ACHN (cell line): ENCODE measurements at regions not wholly inside any gene's neighbourhood (a gene's known extent, or its start where the extent isn't known, plus 50 kb on each side); places are given as distances from the start of the nearest gene placed in this dataset.

Experiments used
- DNase-seq: peaks from one replicate; pipeline ENCODE4 v3.0.0-alpha.2; 2015
- in situ Hi-C: cut with HindIII; loops from 2 replicates; pipeline ENCODE4 v1.10.0; 2017; ENCODE audit warnings: low sequenced_read_pairs, low pct_ligation_motif_present, low pct_unique_long_range_greater_than_20kb

DNA sequence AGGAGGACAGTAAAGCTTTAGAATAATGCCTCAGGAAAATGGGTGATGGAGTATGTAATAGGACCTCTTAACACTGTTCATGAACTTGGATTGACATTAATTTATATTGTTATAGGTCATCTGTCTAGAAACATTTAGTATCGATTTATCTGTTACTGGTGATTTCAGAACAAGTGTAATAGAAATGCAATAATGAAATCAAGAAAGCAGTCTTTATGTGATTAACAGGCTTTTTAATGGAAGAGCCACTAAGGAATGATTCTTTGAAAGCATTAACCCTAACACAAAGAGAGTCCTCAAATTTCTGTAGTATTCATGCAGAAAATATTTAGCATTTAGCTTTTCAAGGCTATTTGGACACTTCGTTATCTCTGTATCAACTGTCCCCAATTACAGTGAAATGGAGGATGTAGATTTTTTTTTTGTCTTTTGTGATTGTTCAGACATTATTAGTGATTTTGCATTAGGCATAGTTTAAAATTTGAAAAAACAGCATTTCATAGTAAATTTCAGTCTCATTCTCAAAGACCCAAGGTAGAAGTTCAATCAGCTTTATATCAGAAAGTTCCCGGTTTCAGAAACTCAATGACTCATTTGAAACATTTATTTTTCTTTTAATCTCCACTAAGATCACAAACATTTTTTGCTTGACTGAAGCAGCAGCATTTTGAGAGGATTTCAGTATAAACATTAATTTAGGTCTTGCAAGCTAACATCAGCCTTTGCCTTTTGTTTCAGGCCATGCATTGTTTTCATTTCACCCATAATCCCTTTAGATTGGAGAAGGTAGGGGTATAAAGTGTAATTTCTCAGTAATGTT is 56.3 kb downstream of the AGTR2 start:
- no peak for DNase-seq
- in situ Hi-C loops, result no loop called here

DNA sequence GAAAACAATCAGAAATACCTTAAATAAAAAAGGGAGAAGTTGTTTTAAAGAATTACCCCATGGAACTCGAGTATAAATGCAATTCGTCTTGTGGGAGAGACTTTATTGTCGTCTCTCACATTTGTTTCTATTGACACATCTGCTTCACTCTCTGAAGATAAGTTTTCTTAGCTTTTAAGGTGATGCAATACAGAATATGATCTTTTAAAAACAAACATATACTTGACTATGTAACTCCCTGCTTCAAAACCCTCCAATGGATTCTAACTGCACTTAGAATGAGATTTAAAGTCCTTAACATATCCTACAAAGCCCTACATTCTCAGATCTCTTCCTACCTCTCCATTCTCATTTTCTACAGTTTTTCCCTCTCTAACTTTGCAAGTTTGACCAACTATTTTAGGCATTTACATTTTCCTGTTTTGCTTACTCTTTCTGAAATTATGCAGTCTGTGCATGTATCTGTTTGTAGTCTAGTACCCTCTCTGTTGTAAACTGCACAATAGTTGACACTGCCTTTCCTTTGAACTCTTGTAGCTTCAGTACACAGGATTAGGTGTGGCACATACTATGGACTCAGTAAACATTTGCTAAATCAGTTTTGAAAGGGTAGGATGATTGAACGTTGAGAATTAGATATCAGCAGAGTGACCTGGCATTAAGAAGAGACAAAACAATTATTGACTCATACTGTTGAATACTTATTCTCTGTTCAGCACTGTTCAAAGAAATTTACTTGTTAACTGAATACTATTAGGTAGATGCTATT is 59.8 kb downstream of the AGTR2 start:
- in situ Hi-C loops, result no loop called here

DNA sequence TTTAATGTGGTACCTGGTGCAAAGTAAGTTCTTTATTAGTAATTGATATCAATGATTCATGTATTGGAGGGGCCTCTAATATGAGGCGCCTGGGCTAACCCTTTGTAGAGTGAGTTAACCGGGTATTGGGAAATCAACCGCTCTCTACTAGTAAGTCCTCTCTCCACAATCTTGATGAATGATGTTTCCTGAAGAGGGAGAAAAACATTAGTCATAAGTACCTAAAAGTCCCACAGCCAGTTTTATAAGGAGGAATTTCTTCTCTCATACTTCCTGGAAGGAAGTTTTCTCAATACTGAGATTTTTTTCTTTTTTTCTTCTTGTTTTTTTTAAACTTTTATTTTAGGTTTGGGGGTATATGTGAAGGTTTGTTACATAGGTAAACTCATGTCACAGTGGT is 62.3 kb downstream of the AGTR2 start:
- no peak for DNase-seq
- in situ Hi-C loops, result no loop called here

More for the DNA sequence above, 59.8 kb downstream of the AGTR2 start:
- DNase-seq, result no peak

GRCh38 chrX:116236666-116237065 is 66.1 kb downstream of the AGTR2 start:
- in situ Hi-C loops, result no loop called here
- DNase-seq, result no peak

DNA sequence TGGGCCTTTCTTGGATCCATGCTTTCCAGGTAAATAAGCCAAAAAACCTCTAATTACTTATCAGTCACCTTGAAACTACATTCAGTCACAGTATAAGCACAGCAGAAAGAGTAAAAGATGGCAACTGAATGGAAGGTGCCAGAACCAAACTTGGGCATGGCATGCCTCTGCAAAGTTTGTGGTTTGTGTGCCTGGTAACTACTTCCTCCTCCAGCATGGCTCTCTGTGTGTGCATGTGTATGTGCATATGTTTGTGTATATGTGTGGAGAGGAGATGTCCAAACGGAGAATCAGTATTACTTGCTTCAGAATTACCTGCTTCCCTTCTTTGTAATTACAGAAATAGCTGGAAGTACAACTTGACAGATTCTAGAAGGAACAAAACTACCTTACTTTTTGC is 67.5 kb downstream of the AGTR2 start:
- in situ Hi-C loops, result no loop called here
- DNase-seq, result no peak

- in situ Hi-C loops, result no loop called here
- DNase-seq, result no peak
Observed at GRCh38 chrX:116238567-116239255, 68.2 kb downstream of the AGTR2 start.

DNA sequence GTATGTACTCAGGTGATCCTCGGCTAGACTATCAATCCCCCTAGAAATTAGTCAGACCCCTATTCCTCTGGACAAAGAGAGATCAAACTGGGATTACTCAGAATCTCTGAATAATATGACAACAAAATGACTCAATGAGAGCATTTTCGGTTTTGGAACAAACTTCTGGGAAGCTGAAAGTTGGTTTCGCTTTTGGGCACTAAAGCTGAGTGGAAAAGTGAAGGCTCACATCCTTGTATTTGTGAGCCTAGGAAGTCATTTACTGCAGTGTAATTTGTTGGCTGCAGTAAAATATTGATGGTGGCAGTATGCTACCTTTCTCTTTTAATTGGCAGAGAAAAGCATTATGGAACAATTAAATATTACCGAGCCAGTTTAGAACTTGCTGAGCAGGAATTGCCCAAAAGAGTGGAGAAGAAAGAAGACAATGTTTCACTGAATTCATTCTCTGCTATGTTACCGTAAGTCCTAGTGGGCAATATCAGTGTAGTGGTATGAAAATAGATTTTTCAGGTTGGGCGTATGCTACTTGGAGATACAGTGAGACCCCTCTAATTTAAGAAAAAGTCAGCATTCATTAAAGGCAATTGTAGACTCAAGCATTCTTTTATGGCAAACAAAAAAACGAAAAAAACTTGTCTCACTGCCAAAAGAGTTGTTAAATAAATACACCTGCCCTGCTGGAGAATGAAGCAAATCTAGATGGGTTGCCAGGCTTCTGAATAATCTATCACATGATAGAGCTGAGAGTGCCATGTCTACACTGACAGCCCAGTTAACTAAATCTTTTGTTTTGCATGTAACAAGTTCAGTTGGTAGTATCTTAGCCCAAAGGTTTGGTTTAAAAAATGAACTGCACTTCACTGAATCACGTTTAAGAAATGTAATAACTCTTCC is 69.6 kb downstream of the AGTR2 start:
- peak; percentile 22 for DNase-seq
- in situ Hi-C loops, result no loop called here

DNA sequence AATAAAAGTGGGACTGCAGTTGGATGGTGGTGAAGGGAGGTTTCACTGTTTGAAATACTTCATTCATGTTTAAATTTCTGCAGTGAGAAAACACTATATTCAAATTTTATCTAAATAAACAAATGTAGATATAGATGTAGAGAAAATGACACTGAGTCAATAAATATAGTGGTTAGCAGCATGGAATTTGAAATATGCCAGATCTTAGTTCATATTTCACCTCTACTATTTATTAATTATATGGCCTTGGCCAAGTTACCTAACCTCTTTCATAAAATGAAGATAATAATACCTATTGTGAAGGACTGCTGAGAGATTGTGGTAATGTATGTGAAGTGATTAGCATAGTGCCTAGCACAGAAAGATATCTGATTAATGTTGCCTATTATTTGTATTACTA is 70.5 kb downstream of the AGTR2 start:
- DNase-seq, result no peak
- in situ Hi-C loops, result no loop called here

GRCh38 chrX:116243039-116243438 is 72.5 kb downstream of the AGTR2 start:
- in situ Hi-C loops, result no loop called here
- no peak for DNase-seq

DNA sequence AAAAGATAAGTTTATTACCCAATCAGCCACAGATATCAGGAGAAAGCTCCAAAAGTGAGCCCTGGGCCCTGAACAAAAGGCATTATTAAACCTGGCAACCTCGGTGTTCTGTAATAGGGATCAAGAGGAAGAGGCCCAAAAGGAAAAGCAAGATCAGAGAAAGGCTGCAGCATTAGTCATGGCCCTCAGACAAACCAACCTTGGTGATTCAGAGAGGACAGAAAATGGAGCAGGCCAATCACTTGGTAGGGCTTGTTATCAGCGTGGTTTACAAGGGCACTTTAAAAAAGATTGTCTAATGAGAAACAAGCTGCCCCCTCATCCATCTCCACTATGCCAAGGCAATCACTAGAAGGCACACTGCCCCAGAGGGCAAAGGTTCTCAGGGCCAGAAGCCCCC is 75.7 kb downstream of the AGTR2 start:
- DNase-seq, result no peak
- in situ Hi-C loops, result no loop called here

DNA sequence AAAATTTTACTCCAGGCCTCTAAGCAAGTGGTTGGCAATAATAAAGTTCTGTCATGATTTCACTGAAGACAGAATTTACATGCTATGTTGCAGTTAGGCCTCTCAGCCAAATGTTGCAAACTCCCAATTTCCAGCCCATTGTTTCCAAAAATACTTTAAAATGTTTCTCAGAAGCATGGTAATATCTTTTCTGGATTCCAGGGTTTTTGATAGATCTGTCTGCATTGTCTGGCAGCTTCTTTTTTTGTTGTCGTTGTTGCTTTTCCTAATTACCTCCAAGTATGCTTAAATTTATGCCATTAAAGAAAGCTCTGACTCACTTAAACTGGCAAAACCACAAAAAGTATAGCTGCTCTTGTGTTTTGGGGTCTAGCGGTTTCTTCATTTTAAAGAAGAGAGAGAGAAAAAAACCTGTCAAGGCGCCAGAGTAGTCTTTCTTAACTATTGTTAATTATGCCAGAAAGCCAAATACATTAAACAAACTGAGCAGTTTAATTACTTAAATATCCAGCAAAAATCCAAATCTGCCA is 97.0 kb downstream of the AGTR2 start:
- no peak for DNase-seq
- in situ Hi-C loops, result no loop called here

DNA sequence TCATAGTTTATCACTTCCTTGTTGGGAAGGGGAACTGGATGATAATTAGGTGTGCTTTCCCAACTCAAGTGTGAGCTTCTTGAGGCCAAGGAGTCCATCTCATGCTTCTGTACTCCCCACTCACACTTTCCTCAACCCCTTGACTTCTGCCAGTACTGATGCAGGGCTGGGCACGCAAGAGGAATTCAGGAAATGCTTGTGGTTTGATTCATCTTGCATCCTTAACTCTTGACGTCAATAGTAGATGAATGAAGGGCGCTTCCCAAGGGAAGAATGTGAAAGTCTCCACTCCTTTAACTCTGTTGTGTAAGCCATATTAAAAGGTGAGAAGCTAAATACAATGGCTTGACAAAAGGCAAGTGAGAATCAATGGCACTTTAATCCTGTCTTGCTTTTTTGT is 101.8 kb downstream of the AGTR2 start:
- peak; percentile 78 for DNase-seq
- in situ Hi-C loops, result no loop called here

- DNase-seq, result no peak
- in situ Hi-C loops, result no loop called here
Observed at GRCh38 chrX:116272861-116273260, 102.3 kb downstream of the AGTR2 start.

DNA sequence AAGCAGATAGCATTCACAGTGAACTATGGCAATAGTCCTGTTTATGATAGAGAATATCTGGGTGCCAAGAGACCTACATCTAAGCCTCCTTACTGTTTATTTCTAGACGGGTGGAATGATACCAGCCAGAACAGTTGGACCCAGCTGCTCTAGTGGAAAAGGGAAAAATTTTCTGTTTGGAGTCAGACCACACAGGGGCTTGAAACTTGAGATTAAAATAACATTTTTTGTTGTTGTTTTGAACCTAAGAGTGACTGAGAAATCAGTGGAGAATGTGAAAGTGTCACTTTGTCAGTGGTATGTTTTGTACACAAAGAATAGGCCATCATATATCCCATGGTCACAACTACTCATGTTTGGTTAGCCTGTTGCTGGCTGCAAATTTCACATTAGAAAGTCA is 105.7 kb downstream of the AGTR2 start:
- DNase-seq, result no peak
- in situ Hi-C loops, result no loop called here

DNA sequence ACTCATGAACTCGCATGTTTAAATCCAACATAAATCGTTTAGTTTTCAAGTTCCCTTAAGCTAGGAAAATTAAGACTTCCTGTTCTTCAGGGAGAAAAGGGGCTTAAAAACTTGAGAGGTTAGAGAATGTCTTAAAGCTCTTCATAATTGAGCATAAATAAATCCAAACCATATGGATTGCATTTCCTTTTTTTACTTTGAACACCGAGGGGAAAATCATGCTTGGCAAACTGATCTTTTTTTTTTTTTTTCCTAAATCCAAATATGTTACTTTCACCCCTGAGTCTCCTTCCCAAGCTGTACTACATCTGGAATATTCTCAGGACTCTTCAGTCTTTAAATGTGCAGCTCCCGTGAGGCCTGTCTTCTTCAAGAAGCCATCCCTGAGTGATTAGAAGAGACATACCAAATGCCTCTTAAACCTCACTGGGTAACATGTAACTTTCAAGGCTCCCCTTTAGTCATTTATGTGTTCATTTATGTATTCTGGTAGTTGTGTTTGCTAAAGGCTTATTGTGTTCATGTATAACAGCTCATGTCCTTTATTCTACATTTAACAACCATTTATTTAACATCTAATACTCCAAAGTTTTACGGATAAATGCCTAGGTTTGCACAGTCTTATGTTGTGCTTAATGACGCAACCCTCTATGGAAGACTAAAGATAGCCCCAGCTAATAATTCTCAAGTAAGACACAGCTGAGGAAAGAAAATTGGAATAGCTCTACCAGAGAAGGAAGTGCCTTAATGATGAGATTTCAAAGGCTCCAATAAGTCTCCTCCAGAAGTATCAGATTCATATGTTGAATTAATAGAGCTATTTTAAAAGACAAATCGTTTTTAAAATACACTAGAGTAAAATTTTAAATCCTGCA is 107.0 kb downstream of the AGTR2 start:
- no peak for DNase-seq
- in situ Hi-C loops, result no loop called here

- DNase-seq, result no peak
- in situ Hi-C loops, result no loop called here
Observed at GRCh38 chrX:116278826-116279225, 108.3 kb downstream of the AGTR2 start.

- in situ Hi-C loops, result no loop called here
- no peak for DNase-seq
Observed at GRCh38 chrX:116281106-116281505, 110.6 kb downstream of the AGTR2 start.
